HG03066 (cell line): ENCODE measurements at regions not wholly inside any gene's neighbourhood (a gene's known extent, or its start where the extent isn't known, plus 50 kb on each side); places are given as distances from the start of the nearest gene placed in this dataset.

Experiments
- ATAC-seq: cut with Tn5 transposase; IDR thresholded peaks from one replicate; pipeline ENCODE4 v1.9.1; 2021; ENCODE audit warnings: low read depth; ENCODE audit not compliant: unreplicated experiment

GRCh38 chr5:143569722-143570567, 166.5 kb upstream of the NR3C1 start:
- no peak for ATAC-seq

DNA sequence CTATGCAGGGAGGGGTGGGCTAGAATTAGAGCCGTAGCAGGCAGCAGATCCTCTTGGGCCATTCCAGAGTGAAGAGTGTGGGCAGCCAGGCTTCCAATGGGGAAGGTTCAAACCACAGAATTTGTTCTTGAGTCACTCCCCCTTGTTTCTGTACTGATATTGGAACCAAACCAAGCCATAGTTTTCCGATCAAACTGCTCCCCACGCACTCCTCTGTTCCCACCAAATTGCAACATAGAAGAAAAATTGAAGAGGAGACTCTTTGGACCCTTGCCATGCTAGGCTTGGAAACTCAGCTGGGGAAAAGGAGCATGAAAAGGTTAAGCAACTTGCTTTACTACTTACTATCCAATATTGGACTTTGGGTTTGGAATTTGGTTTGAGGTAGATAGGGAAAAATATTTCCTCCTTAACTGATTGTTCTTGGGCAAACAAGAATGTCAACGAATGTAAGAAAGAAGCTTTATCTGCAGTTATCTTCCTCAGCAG, 165.8 kb upstream of the NR3C1 start:
- no peak for ATAC-seq

GRCh38 chr5:143567583-143568504, 164.4 kb upstream of the NR3C1 start:
- no peak for ATAC-seq

GRCh38 chr5:143566139-143566538, 162.7 kb upstream of the NR3C1 start:
- ATAC-seq = no peak

DNA sequence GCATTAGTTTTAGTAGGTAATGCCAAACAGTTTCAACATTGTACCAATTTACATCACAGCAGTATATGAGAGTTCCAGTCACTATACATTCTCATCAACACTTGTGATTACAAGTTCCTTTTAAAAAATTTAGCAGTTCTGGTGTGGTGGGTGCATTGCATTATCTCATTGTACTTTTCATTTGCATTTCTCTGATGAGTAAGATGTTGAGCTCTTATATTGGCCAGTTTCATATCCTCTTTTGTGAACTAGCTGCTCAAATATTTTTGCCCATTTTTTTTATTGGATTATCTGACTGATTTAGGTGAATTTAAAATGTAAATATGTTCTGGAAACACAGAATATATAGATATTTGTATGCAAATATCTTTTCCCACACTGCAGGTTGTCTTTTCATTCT, 160.9 kb upstream of the NR3C1 start:
- ATAC-seq = peak; percentile 99

DNA sequence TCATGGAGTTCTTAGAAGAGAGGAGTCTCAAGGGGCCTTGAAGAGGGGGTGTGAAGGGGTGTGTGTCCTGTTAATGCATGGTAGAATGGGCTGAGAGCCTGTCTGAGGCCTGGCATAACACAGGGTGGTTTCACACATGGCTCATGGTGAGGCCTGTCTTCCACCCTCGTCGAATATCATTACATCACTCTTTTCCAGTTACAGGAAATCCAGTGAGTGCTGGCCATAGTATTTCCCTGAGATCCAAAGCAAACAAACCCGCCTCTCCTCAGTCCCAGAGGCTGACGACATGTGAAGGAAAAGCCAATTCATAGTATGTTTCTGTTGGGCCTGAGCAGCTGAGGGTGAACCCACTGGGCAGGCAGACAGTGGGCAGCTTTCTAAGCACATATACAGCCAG, 159.4 kb upstream of the NR3C1 start:
- no peak for ATAC-seq

DNA sequence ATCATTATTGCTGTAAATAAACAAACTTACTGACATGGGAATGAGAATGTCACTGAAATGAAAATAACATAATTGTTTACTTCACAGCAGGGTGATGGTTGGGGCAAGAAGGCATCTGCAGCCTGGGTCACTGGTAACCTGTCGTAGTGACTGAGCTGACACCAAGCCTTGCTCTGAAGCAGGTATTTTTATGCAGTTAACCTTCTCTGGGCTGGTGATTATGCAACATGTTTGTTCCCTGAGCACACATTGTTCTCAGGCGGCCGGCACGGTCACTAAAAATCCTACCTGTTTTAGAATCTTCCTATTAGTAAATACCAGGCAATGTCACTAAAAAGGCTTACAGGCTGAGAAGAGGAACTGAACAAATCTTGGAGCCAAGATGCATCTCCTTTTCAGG, 157.7 kb upstream of the NR3C1 start:
- no peak for ATAC-seq

DNA sequence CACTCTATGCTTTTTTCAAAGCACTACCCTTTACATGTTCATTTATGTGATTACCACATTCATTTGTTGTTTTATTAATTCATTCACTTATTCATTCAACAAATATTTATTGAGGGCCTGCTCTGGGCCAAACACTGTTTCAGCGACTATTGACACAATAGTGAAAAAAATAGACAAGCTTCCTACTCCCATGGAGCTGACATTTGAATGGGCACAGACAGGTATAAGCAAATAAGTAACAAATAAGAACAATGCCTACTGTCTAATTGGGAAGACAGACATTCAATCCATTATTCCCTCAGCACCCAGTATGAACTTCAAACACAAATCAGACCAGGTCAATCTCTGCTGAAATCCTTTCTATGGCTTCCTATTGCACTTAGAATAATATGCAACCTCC, 156.9 kb upstream of the NR3C1 start:
- ATAC-seq = no peak

DNA sequence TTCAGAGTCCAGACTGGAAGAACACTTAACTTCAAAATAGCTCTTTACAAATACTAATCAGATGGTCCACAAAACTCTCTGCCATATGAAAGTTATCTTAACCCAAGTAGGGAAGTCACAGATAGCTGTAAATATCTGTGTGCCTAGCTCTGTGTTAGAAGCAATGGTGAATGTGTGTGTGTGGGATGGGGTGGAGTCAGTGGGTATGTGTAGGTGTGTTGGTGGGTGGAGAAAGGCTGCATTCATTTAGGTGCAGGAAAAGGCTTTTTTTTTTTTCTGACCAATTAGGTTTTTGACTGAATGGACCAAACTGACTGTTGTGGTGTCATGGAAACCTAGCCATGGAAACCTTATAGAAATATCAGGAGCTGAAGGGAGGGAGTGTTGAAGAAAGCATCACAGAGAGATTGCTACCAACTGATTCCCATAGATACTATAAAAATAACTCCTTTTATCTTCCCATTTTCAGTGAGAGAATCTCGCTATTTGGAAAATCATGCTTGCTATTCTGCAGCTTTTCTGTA, 156.2 kb upstream of the NR3C1 start:
- ATAC-seq = no peak

GRCh38 chr5:143558048-143558447, 154.6 kb upstream of the NR3C1 start:
- no peak for ATAC-seq

DNA sequence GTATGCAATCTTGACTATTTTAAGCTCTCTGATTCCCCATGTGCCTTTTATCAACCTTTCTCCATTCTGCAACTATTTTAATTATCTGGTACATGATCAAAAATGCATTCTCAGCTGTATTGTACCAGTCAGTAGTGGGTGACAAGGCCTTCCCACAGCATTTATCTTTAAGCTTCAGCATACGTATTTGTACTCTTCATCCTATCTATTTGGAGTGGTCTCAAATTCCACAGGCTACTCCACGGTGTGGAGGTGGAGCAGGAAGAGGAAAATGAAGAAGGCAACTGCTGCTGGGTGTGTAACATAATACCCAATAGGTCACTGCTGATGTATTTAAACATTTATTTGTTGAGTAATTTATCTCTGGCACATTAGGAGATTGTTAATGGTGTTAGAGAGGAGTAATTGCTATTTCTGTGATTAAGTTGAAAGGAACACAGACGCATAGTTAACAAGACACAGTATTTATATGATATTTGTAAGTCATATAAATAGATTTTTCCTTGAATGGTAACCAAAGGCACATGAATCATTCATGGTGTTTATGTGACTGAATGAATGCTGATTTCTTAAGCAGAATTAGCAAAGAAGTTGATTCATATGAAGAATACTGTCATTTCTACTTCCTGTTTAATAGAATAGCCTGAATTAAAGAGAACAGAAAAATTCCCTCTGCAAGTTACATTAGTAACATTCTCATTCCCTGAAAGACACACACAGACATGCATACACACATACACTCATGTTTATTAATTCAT, 153.8 kb upstream of the NR3C1 start:
- no peak for ATAC-seq

DNA sequence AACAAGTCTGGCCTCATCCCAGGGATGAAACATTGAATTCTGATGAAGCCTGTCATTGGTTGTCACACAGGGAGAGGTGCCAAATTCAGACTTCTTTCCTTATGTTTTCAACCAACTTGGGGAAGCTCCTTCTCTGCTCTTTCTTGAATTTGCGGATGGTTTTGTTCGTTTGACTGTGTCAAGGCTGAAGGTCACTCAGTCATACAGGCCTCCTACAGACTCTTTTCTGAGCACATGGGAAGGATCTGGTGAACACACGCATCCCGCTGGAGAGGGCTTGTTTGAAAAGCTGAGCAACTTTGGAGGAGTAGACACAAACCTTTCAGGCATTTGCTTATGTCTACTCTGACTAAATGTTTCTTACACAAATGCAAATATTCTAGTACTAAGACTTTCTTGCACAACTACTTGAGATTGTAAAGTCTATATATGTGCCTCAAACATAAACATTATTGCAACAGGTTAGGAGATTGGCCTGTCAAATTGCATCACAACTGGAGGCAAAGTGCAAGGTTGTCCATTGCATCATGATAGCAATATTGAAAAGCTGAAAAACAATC, 151.5 kb upstream of the NR3C1 start:
- ATAC-seq = no peak

GRCh38 chr5:143554187-143554717, 150.8 kb upstream of the NR3C1 start:
- no peak for ATAC-seq

- no peak for ATAC-seq
These were observed 149.2 kb upstream of the NR3C1 start for GRCh38 chr5:143552680-143553079.

GRCh38 chr5:143551820-143552251, 148.3 kb upstream of the NR3C1 start:
- no peak for ATAC-seq

DNA sequence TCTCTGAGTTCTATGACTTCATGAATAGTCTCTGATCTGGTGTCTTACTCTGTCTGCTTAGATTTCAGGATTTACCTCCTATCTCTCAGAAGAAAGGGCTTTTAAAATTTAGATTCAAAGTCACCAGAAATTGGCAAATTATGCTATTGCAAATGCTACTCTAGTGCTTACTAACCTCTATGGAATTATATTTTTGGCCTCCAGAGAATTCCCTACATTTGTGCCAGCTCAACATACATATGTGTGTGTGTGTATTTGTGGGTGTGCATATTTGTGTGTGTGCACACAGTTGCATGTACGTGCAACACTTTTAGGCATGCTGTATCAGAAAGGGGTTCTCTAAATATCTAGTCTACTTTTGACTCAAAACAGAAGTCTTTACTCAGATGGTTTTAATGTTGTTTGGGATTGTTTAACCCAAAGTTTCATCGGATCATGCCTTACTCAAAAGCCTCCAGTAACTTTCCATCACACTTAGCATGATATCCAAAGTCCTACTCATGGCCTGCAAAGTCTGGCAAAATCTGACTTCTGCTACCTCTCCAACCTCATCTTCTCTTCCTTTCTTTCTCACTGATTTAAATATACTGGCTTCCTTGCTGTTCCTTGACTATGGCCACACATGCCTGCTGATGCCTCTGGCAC, 147.6 kb upstream of the NR3C1 start:
- no peak for ATAC-seq

GRCh38 chr5:143547342-143547741, 143.9 kb upstream of the NR3C1 start:
- ATAC-seq = no peak

DNA sequence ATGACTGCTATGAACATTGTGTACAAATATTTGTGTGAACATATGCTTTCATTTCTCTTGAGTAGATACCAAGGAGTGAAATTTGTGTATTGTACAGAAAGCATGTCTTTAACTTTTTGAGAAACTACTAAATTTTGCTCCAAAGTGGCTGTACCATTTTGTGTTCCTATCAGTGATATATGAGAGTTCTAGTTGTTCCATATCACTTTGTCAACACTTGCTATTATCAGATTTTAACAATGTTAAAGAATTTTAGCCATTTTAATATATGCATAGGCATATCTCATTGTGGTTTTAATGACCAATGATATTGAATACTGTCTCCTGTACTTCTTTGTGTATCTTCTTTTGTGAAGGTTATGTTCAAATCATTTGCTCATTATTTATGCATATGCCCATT, 142.9 kb upstream of the NR3C1 start:
- ATAC-seq = no peak

DNA sequence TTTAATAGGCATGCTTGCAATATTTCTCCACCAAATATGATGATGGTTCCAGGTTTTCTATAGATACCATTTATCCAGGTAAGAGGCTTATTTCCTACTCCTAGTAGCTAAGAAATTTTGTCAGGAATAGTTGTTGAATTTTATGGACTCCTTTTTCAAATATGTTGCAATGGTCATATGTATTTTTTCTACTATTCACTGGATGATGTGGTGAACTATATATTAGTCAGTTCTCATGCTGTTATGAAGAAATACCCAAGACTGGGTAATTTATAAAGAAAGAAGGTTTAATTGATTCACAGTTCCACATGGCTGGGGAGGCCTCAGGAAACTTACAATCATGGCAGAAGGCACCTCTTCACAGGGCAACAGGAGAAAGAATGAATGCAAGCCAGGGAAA, 141.1 kb upstream of the NR3C1 start:
- ATAC-seq = no peak
